CD1c-positive myeloid dendritic cell (primary cell): ENCODE measurements at regions not wholly inside any gene's neighbourhood (a gene's known extent, or its start where the extent isn't known, plus 50 kb on each side); places are given as distances from the start of the nearest gene placed in this dataset.
"Not testable (repeated sequence)": the region's sequence is repeated elsewhere in the genome, so short reads cannot be mapped to it uniquely, and the experiment has no call there.

Experiments
- DNase-seq: peaks from one replicate; pipeline ENCODE4 v3.0.0-alpha.2; 2016; ENCODE audit errors: extremely low spot score

GRCh38 chr4:154164931-154165839, 326.4 kb downstream of the DCHS2 start:
- DNase-seq, result no peak

DNA sequence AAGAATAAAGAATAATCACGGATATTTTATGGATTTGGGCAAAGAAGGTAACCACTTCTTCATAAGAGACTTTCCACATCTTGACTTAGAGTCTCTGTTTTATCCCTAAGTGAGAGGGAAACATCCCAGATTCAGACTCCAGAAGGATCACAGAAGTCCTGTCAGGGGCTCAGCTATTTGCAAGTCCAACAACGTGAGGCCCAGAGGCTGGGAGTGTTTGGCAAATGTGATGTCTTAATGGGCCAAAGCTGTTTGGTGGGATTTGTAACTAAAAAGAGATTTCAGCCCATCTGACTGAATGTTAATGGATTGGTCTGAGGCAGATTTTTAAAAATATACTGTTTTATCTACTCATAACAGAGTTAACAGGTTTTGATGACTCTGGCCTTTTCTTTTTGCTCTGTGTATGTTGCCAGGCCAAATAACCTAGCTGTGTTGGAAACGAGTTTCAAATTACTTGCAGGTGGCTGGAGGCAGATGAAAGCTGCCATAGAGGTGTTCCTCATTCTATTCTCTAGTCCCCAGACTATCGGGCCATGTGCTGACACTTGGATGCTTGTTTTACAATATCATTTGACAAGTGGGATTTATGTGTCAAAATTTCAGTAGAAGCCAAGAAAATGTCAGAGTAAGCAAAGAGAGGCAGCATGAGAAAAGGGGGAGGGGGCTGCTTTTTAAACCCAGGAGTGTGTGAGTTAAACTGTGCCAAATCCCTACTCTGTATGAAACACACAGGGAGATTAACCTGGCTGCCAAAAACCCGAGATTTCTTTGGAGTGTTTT, 330.9 kb downstream of the DCHS2 start:
- DNase-seq, result no peak

DNA sequence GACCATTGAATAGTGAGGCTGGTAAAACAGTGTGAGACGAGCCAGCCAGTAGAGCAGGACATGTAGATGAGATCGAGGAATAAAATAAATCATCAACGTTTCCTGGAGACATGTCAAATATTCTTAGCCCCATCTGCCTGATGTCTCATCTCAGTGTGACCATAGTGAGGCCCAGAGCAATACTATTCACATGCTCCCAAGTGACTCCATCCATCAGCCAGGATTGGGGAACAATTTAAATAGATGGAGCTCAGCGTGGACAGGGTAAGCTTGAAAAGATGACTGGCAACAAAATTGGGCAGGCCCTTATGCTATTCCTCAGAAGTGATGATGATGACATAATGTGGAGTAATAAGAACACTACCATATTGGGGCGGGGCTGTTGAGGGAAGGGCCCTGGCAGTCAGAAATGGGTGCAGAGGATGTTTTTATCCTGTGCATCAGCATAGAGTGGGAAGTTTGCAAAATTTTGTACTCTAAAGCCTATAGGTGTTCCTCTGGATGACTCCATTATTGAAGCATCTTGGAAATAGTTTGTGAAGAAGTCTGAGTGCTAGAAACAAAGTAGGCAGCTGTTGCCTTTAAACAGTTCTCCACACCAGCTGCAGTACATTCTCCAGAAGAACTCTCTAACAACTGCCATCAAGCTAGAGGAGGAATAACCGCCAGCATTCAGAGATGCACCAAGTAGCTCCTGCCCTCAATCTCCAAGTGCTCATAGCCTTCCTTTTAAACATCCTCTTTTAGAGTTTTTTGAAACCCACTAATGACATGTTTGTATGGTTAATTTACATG, 333.0 kb downstream of the DCHS2 start:
- DNase-seq, result no peak

- no peak for DNase-seq
Observed at GRCh38 chr4:154152546-154152945, 339.1 kb downstream of the DCHS2 start.

- not testable (repeated sequence) for DNase-seq
Observed at GRCh38 chr4:154149236-154149635, 342.4 kb downstream of the DCHS2 start.

- no peak for DNase-seq
Observed at GRCh38 chr4:154143720-154144119, 347.9 kb downstream of the DCHS2 start.

DNA sequence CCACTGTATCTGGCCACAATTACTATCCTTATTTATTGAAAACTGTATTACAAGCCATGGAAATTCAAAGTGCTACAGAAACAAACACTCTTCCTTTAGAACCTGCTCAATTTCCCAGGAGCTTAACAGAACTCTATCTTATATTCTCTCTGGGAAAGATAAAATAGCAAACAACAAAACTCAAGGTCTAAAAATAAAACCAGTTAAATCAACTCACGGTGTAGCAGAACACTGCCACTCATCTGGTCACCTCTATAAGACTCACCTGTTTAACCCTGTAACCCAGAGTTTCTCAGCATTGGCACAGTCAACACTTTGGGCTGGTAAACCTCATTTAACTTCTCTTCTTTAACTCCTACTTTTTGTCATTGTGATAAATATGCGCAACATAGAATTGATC, 348.9 kb downstream of the DCHS2 start:
- no peak for DNase-seq

- no peak for DNase-seq
Observed at GRCh38 chr4:154140869-154141268, 350.7 kb downstream of the DCHS2 start.

- no peak for DNase-seq
Observed at GRCh38 chr4:154137320-154137905, 348.5 kb upstream of the SFRP2 start.

- DNase-seq, result no peak
Observed at GRCh38 chr4:154135576-154135975, 346.7 kb upstream of the SFRP2 start.

DNA sequence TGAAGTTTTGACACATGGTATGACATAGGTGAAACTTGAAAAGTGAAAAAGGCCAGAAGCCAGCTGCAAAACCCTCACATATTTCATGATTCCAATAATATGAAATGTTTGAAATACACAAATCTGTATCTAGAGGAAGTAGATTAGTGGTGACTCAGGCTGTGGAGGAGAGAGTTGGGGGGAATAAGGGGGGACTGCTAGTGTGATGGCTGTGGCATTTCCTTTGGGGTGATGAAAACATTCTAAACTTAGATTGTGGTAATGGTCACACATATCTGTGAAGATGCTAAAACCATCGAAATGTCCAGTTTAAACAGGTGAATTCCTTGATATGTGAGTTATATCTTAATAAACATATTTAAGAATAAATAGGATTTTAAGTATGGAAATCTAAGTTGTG, 343.5 kb upstream of the SFRP2 start:
- no peak for DNase-seq

DNA sequence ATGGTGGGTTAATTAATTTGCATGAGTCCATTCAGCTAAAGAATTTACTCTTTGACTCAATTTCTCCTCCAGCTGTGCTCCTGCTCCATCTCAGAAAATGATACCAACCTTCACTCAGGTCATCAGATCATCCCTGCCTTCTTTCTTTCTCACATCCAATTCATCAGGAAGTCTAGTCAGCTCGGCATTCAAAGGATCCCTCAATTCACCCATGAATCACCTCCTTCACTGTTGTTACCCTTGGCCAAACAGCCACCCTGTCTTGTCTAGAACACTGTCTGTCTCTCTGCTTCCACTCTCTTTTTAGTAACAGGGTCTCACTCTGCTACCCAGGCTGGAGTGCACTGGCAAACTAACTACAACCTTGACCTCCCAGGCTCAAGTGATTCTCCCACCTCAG, 337.4 kb upstream of the SFRP2 start:
- no peak for DNase-seq

DNA sequence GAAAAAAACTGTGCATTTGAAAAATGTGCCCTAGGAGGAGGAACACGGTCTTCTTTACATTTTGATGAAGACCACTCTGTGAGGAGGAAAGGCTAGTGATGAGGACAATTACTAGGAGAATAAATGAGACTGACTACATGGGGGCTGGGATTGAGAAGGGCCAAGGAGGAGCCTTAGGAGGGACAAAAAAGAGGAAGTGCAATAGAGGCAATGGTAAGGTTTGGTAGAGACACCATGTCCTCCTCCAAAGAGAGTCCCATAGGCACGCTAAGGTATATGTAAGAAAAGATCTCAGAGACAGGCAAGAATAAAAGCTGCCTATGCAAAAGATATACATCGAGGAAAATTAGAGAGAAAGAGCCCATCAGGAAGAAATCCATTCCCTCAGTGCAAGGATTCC, 336.5 kb upstream of the SFRP2 start:
- no peak for DNase-seq

GRCh38 chr4:154124539-154125255, 335.8 kb upstream of the SFRP2 start:
- DNase-seq, result no peak

GRCh38 chr4:154123897-154124296, 335.0 kb upstream of the SFRP2 start:
- no peak for DNase-seq

DNA sequence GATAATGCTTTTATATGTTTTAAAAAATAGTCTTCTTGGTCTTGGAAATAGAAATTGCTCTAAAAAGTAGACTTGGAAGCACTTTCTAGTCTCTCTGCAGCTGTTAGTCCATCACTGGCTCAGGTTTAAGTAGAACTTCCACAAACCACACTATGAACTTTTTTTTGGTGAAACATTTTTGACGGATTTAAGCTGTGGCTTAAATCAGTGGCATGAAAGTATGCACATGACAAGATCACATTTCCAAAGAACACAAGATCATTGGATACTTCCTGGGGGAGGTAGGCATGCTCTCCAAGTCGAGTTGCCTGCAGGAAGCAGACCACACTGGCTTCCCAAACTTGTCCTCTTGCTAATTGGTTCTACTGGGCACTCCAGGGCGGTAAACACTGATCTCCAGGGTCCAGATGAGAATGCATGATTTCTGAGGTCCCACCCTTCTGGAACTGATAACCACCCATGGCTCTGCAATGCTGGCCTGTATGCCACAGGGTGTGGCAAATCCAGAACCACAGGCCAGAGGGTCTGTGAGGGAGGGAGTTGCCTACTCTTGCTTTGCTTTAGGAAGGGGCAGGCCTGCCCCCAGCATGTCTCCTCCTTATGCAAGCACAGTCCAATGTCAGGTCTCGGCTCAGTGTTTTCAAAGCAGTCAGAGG, 331.9 kb upstream of the SFRP2 start:
- DNase-seq, result no peak

GRCh38 chr4:154120006-154120676, 331.3 kb upstream of the SFRP2 start:
- DNase-seq, result no peak

GRCh38 chr4:154119317-154119716, 330.4 kb upstream of the SFRP2 start:
- DNase-seq, result no peak

DNA sequence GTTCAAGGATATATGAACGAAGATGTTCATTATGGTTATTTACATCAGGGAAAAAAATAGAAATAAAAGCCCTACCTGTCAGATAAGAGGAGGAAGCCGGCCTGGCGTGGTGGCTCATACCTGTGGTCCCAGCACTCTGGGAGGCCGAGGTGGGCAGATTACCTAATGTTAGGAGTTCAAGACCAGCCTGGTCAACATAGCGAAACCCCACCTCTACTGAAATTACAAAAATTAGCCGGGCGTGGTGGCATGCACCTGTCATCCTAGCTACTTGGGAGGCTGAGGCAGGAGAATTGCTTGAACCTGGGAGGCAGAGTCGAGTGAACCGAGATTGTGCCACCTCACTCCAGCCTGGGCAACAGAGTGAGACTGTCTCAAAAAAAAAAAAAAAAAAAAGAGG, 328.8 kb upstream of the SFRP2 start:
- DNase-seq, result not testable (repeated sequence)

GRCh38 chr4:154107337-154107736, 318.5 kb upstream of the SFRP2 start:
- DNase-seq, result no peak
